HS-27A (cell line): ENCODE measurements at regions not wholly inside any gene's neighbourhood (a gene's known extent, or its start where the extent isn't known, plus 50 kb on each side); places are given as distances from the start of the nearest gene placed in this dataset.

Experiments used
- DNase-seq: peaks from one replicate; pipeline ENCODE4 v3.0.0-alpha.2; 2012; ENCODE audit warnings: low read depth, missing footprints

- peak; percentile 34 for DNase-seq
Observed at GRCh38 chr4:107317611-107318010, 281.5 kb upstream of the DKK2 start.

- DNase-seq = no peak
Observed at GRCh38 chr4:107315584-107315983, 279.5 kb upstream of the DKK2 start.

GRCh38 chr4:107314156-107314555 lies 278.0 kb upstream of the DKK2 start:
- DNase-seq = no peak

GRCh38 chr4:107312366-107312765 lies 276.3 kb upstream of the DKK2 start:
- no peak for DNase-seq

GRCh38 chr4:107304699-107305286 lies 268.7 kb upstream of the DKK2 start:
- DNase-seq = no peak

- DNase-seq = no peak
Observed at GRCh38 chr4:107299646-107300045, 263.5 kb upstream of the DKK2 start.

GRCh38 chr4:107292979-107293378 lies 256.9 kb upstream of the DKK2 start:
- no peak for DNase-seq

- peak; percentile 80 for DNase-seq
Observed at GRCh38 chr4:107283587-107284559, 247.8 kb upstream of the DKK2 start.

GRCh38 chr4:107279733-107280132 lies 243.6 kb upstream of the DKK2 start:
- DNase-seq = peak; percentile 78

GRCh38 chr4:107278791-107279483 lies 242.8 kb upstream of the DKK2 start:
- peak; percentile 27 for DNase-seq

GRCh38 chr4:107276052-107276451 lies 239.9 kb upstream of the DKK2 start:
- no peak for DNase-seq

GRCh38 chr4:107275225-107275624 lies 239.1 kb upstream of the DKK2 start:
- DNase-seq = no peak

GRCh38 chr4:107270614-107271013 lies 234.5 kb upstream of the DKK2 start:
- no peak for DNase-seq

GRCh38 chr4:107269175-107269574 lies 233.1 kb upstream of the DKK2 start:
- DNase-seq = no peak

- no peak for DNase-seq
Observed at GRCh38 chr4:107265859-107266258, 229.7 kb upstream of the DKK2 start.

GRCh38 chr4:107261241-107261874 lies 225.2 kb upstream of the DKK2 start:
- DNase-seq = peak; percentile 22

GRCh38 chr4:107258359-107258758 lies 222.2 kb upstream of the DKK2 start:
- DNase-seq = peak; percentile 68

GRCh38 chr4:107255596-107255995 lies 219.5 kb upstream of the DKK2 start:
- DNase-seq = peak; percentile 27

GRCh38 chr4:107255114-107255513 lies 219.0 kb upstream of the DKK2 start:
- no peak for DNase-seq

- no peak for DNase-seq
Observed at GRCh38 chr4:107253579-107254068, 217.5 kb upstream of the DKK2 start.

GRCh38 chr4:107253090-107253489 lies 217.0 kb upstream of the DKK2 start:
- DNase-seq = no peak

GRCh38 chr4:107252571-107252970 lies 216.5 kb upstream of the DKK2 start:
- no peak for DNase-seq
